Astrocyte (in vitro differentiated cells and primary cell): ENCODE measurements at regions not wholly inside any gene's neighbourhood (a gene's known extent, or its start where the extent isn't known, plus 50 kb on each side); places are given as distances from the start of the nearest gene placed in this dataset.
"Not testable (repeated sequence)": the region's sequence is repeated elsewhere in the genome, so short reads cannot be mapped to it uniquely, and the experiment has no call there.

ENCODE experiments used
- DNase-seq: peaks from one replicate; pipeline ENCODE4 v3.0.0-alpha.2; 2010; ENCODE audit warnings: low read depth
- FAIRE-seq: peaks from 2 replicates; lab custom pipeline; 2011; peaks lifted over from hg19 to GRCh38; lab: Jason Lieb, UNC
- H2AFZ ChIP-seq: 2 replicates; pipeline ENCODE4 v1.6.0; 2012; ENCODE audit warnings: low read depth, low read length, inconsistent platforms
- H3K27ac ChIP-seq: 2 replicates; pipeline ENCODE4 v1.5.1; 2011; ENCODE audit warnings: low read depth, low read length, inconsistent platforms
- H3K27me3 ChIP-seq: 2 replicates; pipeline ENCODE4 v1.6.0; 2011; ENCODE audit warnings: low read length, inconsistent platforms; ENCODE audit not compliant: insufficient read depth
- H3K36me3 ChIP-seq: 2 replicates; pipeline ENCODE4 v1.5.1; 2011; ENCODE audit warnings: low read length, inconsistent platforms; ENCODE audit not compliant: insufficient read depth
- H3K4me1 ChIP-seq: 2 replicates; pipeline ENCODE4 v1.5.1; 2011; ENCODE audit warnings: low read length, inconsistent platforms; ENCODE audit not compliant: insufficient read depth
- H3K4me2 ChIP-seq: 2 replicates; pipeline ENCODE4 v1.6.0; 2012; ENCODE audit warnings: low read length, inconsistent platforms
- H3K4me3 ChIP-seq: 2 replicates; pipeline ENCODE4 v1.5.1; 2011; ENCODE audit warnings: low read depth, mild to moderate bottlenecking, low read length, inconsistent platforms; ENCODE audit not compliant: insufficient read depth
- H3K79me2 ChIP-seq: 2 replicates; pipeline ENCODE4 v1.6.0; 2012; ENCODE audit warnings: mild to moderate bottlenecking, low read length, inconsistent platforms; ENCODE audit not compliant: insufficient read depth
- H3K9ac ChIP-seq: 2 replicates; pipeline ENCODE4 v1.6.0; 2012; ENCODE audit warnings: mild to moderate bottlenecking, low read length, inconsistent platforms
- H3K9me3 ChIP-seq: 2 replicates; pipeline ENCODE4 v1.5.1; 2012; ENCODE audit warnings: low read depth, mild to moderate bottlenecking, low read length, inconsistent platforms; ENCODE audit not compliant: insufficient read depth
- H4K20me1 ChIP-seq: 2 replicates; pipeline ENCODE4 v1.6.0; 2012; ENCODE audit warnings: low read length, inconsistent platforms; ENCODE audit not compliant: insufficient read depth
- H3K27ac Mint-ChIP-seq: one replicate; pipeline ENCODE4 v1.8.0; 2021; ENCODE audit warnings: mild to moderate bottlenecking, mixed read lengths; ENCODE audit not compliant: unreplicated experiment
- H3K27me3 Mint-ChIP-seq: one replicate; pipeline ENCODE4 v1.8.0; 2021; ENCODE audit warnings: low read depth, mixed read lengths; ENCODE audit not compliant: unreplicated experiment
- H3K36me3 Mint-ChIP-seq: one replicate; pipeline ENCODE4 v1.8.0; 2021; ENCODE audit warnings: low read depth, mixed read lengths; ENCODE audit not compliant: unreplicated experiment
- H3K4me1 Mint-ChIP-seq: one replicate; pipeline ENCODE4 v1.8.0; 2021; ENCODE audit warnings: low read depth, mixed read lengths; ENCODE audit not compliant: unreplicated experiment
- H3K4me3 Mint-ChIP-seq: one replicate; pipeline ENCODE4 v1.8.0; 2021; ENCODE audit warnings: mild to moderate bottlenecking, moderate library complexity, mixed read lengths; ENCODE audit not compliant: unreplicated experiment
- H3K9me3 Mint-ChIP-seq: one replicate; pipeline ENCODE4 v1.8.0; 2021; ENCODE audit warnings: mild to moderate bottlenecking, mixed read lengths; ENCODE audit not compliant: unreplicated experiment
- EZH2 ChIP-seq: IDR thresholded peaks from 2 replicates; pipeline ENCODE4 v1.6.1; 2012; ENCODE audit warnings: mild to moderate bottlenecking, low read length, inconsistent platforms; ENCODE audit not compliant: insufficient read depth
- TF ChIP-seq, protein P1 (sequence below): IDR thresholded peaks from 2 replicates; pipeline ENCODE4 v1.5.1; 2011; ENCODE audit warnings: low read depth, mild to moderate bottlenecking, inconsistent platforms, low read length, moderate library complexity; ENCODE audit not compliant: insufficient read depth

DNA sequence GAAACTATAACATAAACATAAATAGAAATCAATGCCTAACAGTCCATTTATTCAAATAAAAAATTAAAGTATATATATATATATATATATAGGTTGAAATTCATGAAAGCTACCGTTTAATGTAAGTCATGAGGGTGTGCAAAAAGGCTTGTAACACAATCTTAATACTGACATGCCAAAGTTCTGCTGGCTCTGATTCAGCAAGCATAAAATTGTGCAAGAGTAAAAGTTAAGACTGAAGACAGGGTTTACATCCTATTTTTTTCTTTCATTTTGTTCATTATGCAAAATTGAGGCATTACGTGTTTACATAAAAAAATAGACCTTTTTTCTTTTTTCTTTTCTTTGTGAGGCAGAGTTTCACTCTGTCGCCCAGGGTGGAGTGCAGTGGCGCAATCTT is 984.2 kb downstream of the FSCB start:
- TF ChIP-seq, protein P1, sequence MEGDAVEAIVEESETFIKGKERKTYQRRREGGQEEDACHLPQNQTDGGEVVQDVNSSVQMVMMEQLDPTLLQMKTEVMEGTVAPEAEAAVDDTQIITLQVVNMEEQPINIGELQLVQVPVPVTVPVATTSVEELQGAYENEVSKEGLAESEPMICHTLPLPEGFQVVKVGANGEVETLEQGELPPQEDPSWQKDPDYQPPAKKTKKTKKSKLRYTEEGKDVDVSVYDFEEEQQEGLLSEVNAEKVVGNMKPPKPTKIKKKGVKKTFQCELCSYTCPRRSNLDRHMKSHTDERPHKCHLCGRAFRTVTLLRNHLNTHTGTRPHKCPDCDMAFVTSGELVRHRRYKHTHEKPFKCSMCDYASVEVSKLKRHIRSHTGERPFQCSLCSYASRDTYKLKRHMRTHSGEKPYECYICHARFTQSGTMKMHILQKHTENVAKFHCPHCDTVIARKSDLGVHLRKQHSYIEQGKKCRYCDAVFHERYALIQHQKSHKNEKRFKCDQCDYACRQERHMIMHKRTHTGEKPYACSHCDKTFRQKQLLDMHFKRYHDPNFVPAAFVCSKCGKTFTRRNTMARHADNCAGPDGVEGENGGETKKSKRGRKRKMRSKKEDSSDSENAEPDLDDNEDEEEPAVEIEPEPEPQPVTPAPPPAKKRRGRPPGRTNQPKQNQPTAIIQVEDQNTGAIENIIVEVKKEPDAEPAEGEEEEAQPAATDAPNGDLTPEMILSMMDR = no peak
- no peak for TF ChIP-seq EZH2

DNA sequence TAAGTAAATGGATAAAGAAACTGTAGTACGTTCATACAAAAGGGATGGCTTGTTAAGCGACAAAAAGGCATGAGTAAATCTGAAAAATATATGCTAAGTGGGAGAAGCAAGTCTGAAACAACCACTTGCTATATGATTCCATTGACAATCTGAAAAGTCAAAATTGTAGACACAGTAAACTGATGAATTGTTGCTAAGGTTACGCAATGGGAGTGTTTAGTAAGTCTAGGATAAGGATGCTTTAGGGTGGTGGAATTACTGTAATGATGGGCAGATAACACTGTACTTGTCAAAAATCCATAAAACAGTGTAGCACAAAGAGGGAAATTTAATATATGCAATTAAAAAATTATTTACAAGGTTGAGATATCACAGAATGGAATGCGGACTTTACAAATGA is 984.9 kb downstream of the FSCB start:
- H3K27me3 Mint-ChIP-seq = no peaks in the 10 kb centered on the region
- H3K4me1 Mint-ChIP-seq = no peaks in the 10 kb centered on the region
- Histone ChIP-seq H3K27ac (no peak overlapping the region), H3K36me3 (no peaks in the 10 kb centered on the region), H3K9ac (no peak overlapping the region), H3K4me2 (no peak overlapping the region), H3K27me3 (no peaks in the 10 kb centered on the region), H4K20me1 (no peaks in the 10 kb centered on the region), H3K9me3 (no peaks in the 10 kb centered on the region), H3K4me1 (no peaks in the 10 kb centered on the region), H3K79me2 (no peaks in the 10 kb centered on the region), H3K4me3 (no peak overlapping the region), H2AFZ (no peak overlapping the region)
- H3K36me3 Mint-ChIP-seq = no peaks in the 10 kb centered on the region
- DNase-seq = no peak
- no peak for TF ChIP-seq EZH2
- TF ChIP-seq, protein P1 = no peak
- H3K9me3 Mint-ChIP-seq = no peaks in the 10 kb centered on the region
- no peak for FAIRE-seq
- no peak overlapping the region for H3K27ac Mint-ChIP-seq
- H3K4me3 Mint-ChIP-seq = no peak overlapping the region

More for the DNA sequence above, 984.2 kb downstream of the FSCB start:
- no peaks in the 10 kb centered on the region for H3K36me3 Mint-ChIP-seq
- H3K4me3 Mint-ChIP-seq = no peak overlapping the region
- Histone ChIP-seq H3K79me2 (no peaks in the 10 kb centered on the region), H3K27ac (no peak overlapping the region), H3K27me3 (no peaks in the 10 kb centered on the region), H3K4me2 (no peak overlapping the region), H3K4me1 (no peaks in the 10 kb centered on the region), H3K9me3 (no peaks in the 10 kb centered on the region), H3K9ac (no peak overlapping the region), H2AFZ (no peak overlapping the region), H3K4me3 (no peak overlapping the region), H4K20me1 (no peaks in the 10 kb centered on the region), H3K36me3 (no peaks in the 10 kb centered on the region)
- H3K27me3 Mint-ChIP-seq = no peaks in the 10 kb centered on the region
- DNase-seq (no peak), FAIRE-seq (no peak)
- H3K27ac Mint-ChIP-seq = no peak overlapping the region
- H3K9me3 Mint-ChIP-seq = no peaks in the 10 kb centered on the region
- no peaks in the 10 kb centered on the region for H3K4me1 Mint-ChIP-seq

DNA sequence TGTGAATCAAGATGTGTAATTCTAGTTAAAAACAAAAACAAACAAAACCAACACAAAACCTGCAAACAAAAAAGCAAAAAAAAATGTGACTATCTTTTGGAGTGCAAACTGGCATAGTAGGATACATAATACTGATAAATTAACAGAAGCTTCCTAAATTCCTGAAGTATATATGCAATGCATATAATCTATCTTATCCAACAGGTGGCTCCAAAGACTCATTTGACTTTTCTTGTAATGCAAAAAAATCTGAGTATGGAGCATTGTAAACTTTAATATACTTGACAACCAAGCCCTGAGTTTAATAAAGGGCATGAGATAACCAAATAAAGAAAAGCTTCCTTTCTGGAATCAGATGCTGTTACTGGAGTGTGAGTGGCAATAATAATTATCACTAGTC is 1003.6 kb downstream of the FSCB start:
- no peaks in the 10 kb centered on the region for H3K9me3 ChIP-seq
- no peak overlapping the region for H3K4me2 ChIP-seq
- no peak overlapping the region for H2AFZ ChIP-seq
- H3K4me3 Mint-ChIP-seq = no peak overlapping the region
- H3K27me3 Mint-ChIP-seq = no peaks in the 10 kb centered on the region
- no peaks in the 10 kb centered on the region for H3K9me3 Mint-ChIP-seq
- H3K79me2 ChIP-seq = no peaks in the 10 kb centered on the region
- H3K4me1 ChIP-seq = no peaks in the 10 kb centered on the region
- no peaks in the 10 kb centered on the region for H3K36me3 Mint-ChIP-seq
- no peak overlapping the region for H3K27ac Mint-ChIP-seq
- no peak overlapping the region for H3K9ac ChIP-seq
- DNase-seq (no peak), FAIRE-seq (no peak)
- no peaks in the 10 kb centered on the region for H3K36me3 ChIP-seq
- H3K4me1 Mint-ChIP-seq = no peaks in the 10 kb centered on the region
- TF ChIP-seq, protein P1 = no peak
- TF ChIP-seq EZH2 = no peak
- no peaks in the 10 kb centered on the region for H3K27me3 ChIP-seq
- H3K27ac ChIP-seq = no peak overlapping the region
- no peaks in the 10 kb centered on the region for H4K20me1 ChIP-seq
- H3K4me3 ChIP-seq = no peak overlapping the region

DNA sequence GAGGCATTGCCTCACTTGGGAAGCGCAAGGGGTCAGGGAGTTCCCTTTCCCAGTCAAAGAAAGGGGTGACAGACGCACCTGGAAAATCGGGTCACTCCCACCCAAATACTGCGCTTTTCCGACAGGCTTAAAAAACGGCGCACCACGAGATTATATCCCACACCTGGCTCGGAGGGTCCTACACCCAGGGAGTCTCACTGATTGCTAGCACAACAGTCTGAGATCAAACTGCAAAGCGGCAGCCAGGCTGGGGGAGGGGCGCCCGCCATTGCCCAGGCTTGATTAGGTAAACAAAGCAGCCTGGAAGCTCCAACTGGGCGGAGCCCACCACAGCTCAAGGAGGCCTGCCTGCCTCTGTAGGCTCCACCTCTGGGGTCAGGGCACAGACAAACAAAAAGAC is 1014.7 kb downstream of the FSCB start:
- H3K9ac ChIP-seq, FAIRE-seq, H3K9me3 Mint-ChIP-seq, H3K4me3 Mint-ChIP-seq, H3K79me2 ChIP-seq, H3K27me3 ChIP-seq, DNase-seq, H3K4me3 ChIP-seq, H3K27ac Mint-ChIP-seq, H3K27me3 Mint-ChIP-seq, H3K4me2 ChIP-seq, H3K4me1 Mint-ChIP-seq, H3K36me3 Mint-ChIP-seq, H2AFZ ChIP-seq, H3K9me3 ChIP-seq, H4K20me1 ChIP-seq, H3K36me3 ChIP-seq, H3K4me1 ChIP-seq, H3K27ac ChIP-seq: not testable (repeated sequence)
